WTC11 (cell line): ENCODE measurements at regions not wholly inside any gene's neighbourhood (a gene's known extent, or its start where the extent isn't known, plus 50 kb on each side); places are given as distances from the start of the nearest gene placed in this dataset.

ENCODE experiments used
- ATF3 ChIP-seq: sonication (generic); formaldehyde crosslinking; conservative IDR thresholded peaks from 2 replicates; pipeline ENCODE4 v1.8.1; 2022; ENCODE audit warnings: mild to moderate bottlenecking, missing genetic modification reagents
- CTCF ChIP-seq: fragments of 200-600 bp; IDR thresholded peaks from 2 replicates; pipeline ENCODE4 v1.8.0; 2022; ENCODE audit warnings: antibody characterized with exemption
- FOXK1 ChIP-seq: sonication (generic); formaldehyde crosslinking; IDR thresholded peaks from 2 replicates; pipeline ENCODE4 v1.8.0; 2022; ENCODE audit warnings: mild to moderate bottlenecking, moderate library complexity, missing genetic modification reagents
- HMGXB4 ChIP-seq: sonication (generic); formaldehyde crosslinking; IDR thresholded peaks from 2 replicates; pipeline ENCODE4 v1.8.1; 2023; ENCODE audit warnings: mild to moderate bottlenecking, moderate library complexity, missing genetic modification reagents
- MYBL2 ChIP-seq: sonication (generic); formaldehyde crosslinking; IDR thresholded peaks from 2 replicates; pipeline ENCODE4 v1.8.1; 2023; ENCODE audit warnings: mild to moderate bottlenecking, moderate library complexity, missing genetic modification reagents
- SMAD3 ChIP-seq: sonication (generic); formaldehyde crosslinking; IDR thresholded peaks from 2 replicates; pipeline ENCODE4 v1.8.0; 2022; ENCODE audit warnings: missing genetic modification reagents, mild to moderate bottlenecking, borderline replicate concordance
- TEAD4 ChIP-seq: sonication (generic); formaldehyde crosslinking; IDR thresholded peaks from 2 replicates; pipeline ENCODE4 v1.8.0; 2022; ENCODE audit warnings: mild to moderate bottlenecking, missing genetic modification reagents
- ZNF121 ChIP-seq: sonication (generic); formaldehyde crosslinking; IDR thresholded peaks from 2 replicates; pipeline ENCODE4 v1.8.0; 2023; ENCODE audit warnings: missing genetic modification reagents
- ZNF396 ChIP-seq: fragments of 250-450 bp; sonication (Bioruptor Pico); IDR thresholded peaks from 2 replicates; pipeline ENCODE4 v1.8.0; 2021; ENCODE audit warnings: mild to moderate bottlenecking, moderate library complexity, borderline replicate concordance
- ZNF512 ChIP-seq: sonication (generic); formaldehyde crosslinking; IDR thresholded peaks from 2 replicates; pipeline ENCODE4 v1.8.1; 2022; ENCODE audit warnings: missing genetic modification reagents, borderline replicate concordance

GRCh38 chr14:25803386-25804018 lies 753.6 kb upstream of the STXBP6 start:
- TF ChIP-seq ZNF121 (CRISPR knock-in tag) = no peak
- no peak for TF ChIP-seq MYBL2
- no peak for TF ChIP-seq ATF3
- no peak for TF ChIP-seq CTCF
- no peak for TF ChIP-seq TEAD4 (CRISPR knock-in tag)
- no peak for TF ChIP-seq ZNF512
- TF ChIP-seq ZNF396 (CRISPR knock-in tag) = no peak
- no peak for TF ChIP-seq HMGXB4 (CRISPR knock-in tag)
- no peak for TF ChIP-seq FOXK1
- TF ChIP-seq SMAD3 (CRISPR knock-in tag) = no peak
